Caco-2 (cell line): ENCODE measurements at regions not wholly inside any gene's neighbourhood (a gene's known extent, or its start where the extent isn't known, plus 50 kb on each side); places are given as distances from the start of the nearest gene placed in this dataset.
"Not testable (repeated sequence)": the region's sequence is repeated elsewhere in the genome, so short reads cannot be mapped to it uniquely, and the experiment has no call there.

Experiments used
- BruUV-seq: library from RNA; stranded (reverse); fragments of 400-500 nt; replicated peaks from 2 replicates; lab custom pipeline; 2021; lab: Mats Ljungman, UMichigan
- CTCF ChIA-PET: fragments of 300-600 bp; sonication (Branson Sonifier 250); formaldehyde crosslinking; loops from one replicate; lab custom pipeline; 2022; ENCODE audit warnings: antibody characterized with exemption; lab: Charles Lee
- POLR2A ChIA-PET: fragments of 300-600 bp; sonication (Branson Sonifier 250); formaldehyde crosslinking; loops from one replicate; lab custom pipeline; 2022; ENCODE audit warnings: antibody characterized with exemption; lab: Charles Lee
- DNase-seq, 2 experiments: peaks; one replicate each; pipeline versions ENCODE4 v3.0.0 to v3.0.0-alpha.2; 2020 to 2022
- H3K27me3 ChIP-seq: replicated peaks from 2 replicates; pipeline ENCODE4 v1.6.0; 2011; ENCODE audit warnings: low read length; ENCODE audit not compliant: control insufficient read depth, insufficient read depth
- H3K36me3 ChIP-seq: 2 replicates; pipeline ENCODE4 v1.5.1; 2011; ENCODE audit warnings: low read length; ENCODE audit not compliant: control insufficient read depth, insufficient read depth
- H3K4me1 ChIP-seq: fragments of 250-450 bp; sonication (Bioruptor Pico); 2 replicates; pipeline ENCODE4 v1.5.1; 2020; ENCODE audit warnings: mild to moderate bottlenecking
- H3K4me3 ChIP-seq: 2 replicates; pipeline ENCODE4 v1.5.1; 2011; ENCODE audit warnings: low read depth, mild to moderate bottlenecking, control low read depth, low read length
- H3K9me3 ChIP-seq: fragments of 250-450 bp; sonication (Bioruptor Pico); 2 replicates; pipeline ENCODE4 v1.5.1; 2020; ENCODE audit warnings: mild to moderate bottlenecking, moderate library complexity
- H3K27ac Mint-ChIP-seq: one replicate; pipeline ENCODE4 v1.8.0; 2022; ENCODE audit warnings: mixed read lengths; ENCODE audit not compliant: unreplicated experiment
- H3K27me3 Mint-ChIP-seq: one replicate; pipeline ENCODE4 v1.8.0; 2022; ENCODE audit warnings: mixed read lengths; ENCODE audit not compliant: insufficient read depth, unreplicated experiment
- H3K36me3 Mint-ChIP-seq: one replicate; pipeline ENCODE4 v1.8.0; 2022; ENCODE audit warnings: mild to moderate bottlenecking, mixed read lengths; ENCODE audit not compliant: insufficient read depth, unreplicated experiment
- H3K4me1 Mint-ChIP-seq: one replicate; pipeline ENCODE4 v1.8.0; 2022; ENCODE audit warnings: low read depth, mixed read lengths; ENCODE audit not compliant: unreplicated experiment
- H3K4me3 Mint-ChIP-seq: one replicate; pipeline ENCODE4 v1.8.0; 2022; ENCODE audit warnings: mild to moderate bottlenecking, moderate library complexity, mixed read lengths; ENCODE audit not compliant: unreplicated experiment
- H3K9me3 Mint-ChIP-seq: one replicate; pipeline ENCODE4 v1.8.0; 2022; ENCODE audit warnings: mixed read lengths; ENCODE audit not compliant: unreplicated experiment
- CTCF ChIP-seq, 2 experiments: fragments of 200-600 bp in 1 of 2; IDR thresholded peaks; 1 replicate in 1 of 2; 2 replicates in 1 of 2; pipeline versions ENCODE4 v1.5.1 to v1.8.0; 2011 to 2022; ENCODE audit warnings: antibody characterized with exemption in 1 of 2, control low read depth in 1 of 2, inconsistent platforms in 1 of 2, low read depth in 1 of 2, low read length in 1 of 2, mild to moderate bottlenecking in 1 of 2, moderate library complexity in 1 of 2; ENCODE audit not compliant: insufficient read depth in 1 of 2, severe bottlenecking in 1 of 2, unreplicated experiment in 1 of 2
- intact Hi-C: fragments of 100-400 bp; cut with micrococcal nuclease; formaldehyde crosslinking; loops from one replicate; pipeline ENCODE4 v1.10.0; 2022; ENCODE audit not compliant: unreplicated experiment

GRCh38 chr2:166762746-166763145 is 125.5 kb upstream of the XIRP2 start:
- CTCF ChIA-PET, result no interaction called here
- Histone ChIP-seq H3K9me3 (no peaks in the 10 kb centered on the region), H3K36me3 (no peaks in the 10 kb centered on the region), H3K4me3 (no peak overlapping the region), H3K4me1 (no peaks in the 10 kb centered on the region), H3K27me3 (no peaks in the 10 kb centered on the region)
- H3K36me3 Mint-ChIP-seq, result no peaks in the 10 kb centered on the region
- peaks cover 9% of the 10 kb centered on the region for H3K9me3 Mint-ChIP-seq
- intact Hi-C loops, result no loop called here
- H3K27me3 Mint-ChIP-seq, result no peaks in the 10 kb centered on the region
- no peaks in the 10 kb centered on the region for H3K4me1 Mint-ChIP-seq
- no peak for DNase-seq
- no peak for TF ChIP-seq CTCF (IDR thresholded peaks at IDR 0.05; ENCODE audit: insufficient read depth in 1 of 2, low read depth in 1 of 2, low read length in 1 of 2, severe bottlenecking in 1 of 2, unreplicated experiment in 1 of 2)
- H3K27ac Mint-ChIP-seq, result no peak overlapping the region
- H3K4me3 Mint-ChIP-seq, result no peak overlapping the region
- BruUV-seq, result no TSS peak
- POLR2A ChIA-PET, result no interaction called here

- intact Hi-C loops, result no loop called here
- H3K4me3 ChIP-seq, result no peak overlapping the region
- no peaks in the 10 kb centered on the region for H3K4me1 ChIP-seq
- Mint-ChIP-seq H3K4me1 (no peaks in the 10 kb centered on the region), H3K4me3 (no peak overlapping the region), H3K9me3 (peaks cover 9% of the 10 kb centered on the region), H3K27ac (no peak overlapping the region), H3K27me3 (no peaks in the 10 kb centered on the region), H3K36me3 (no peaks in the 10 kb centered on the region)
- BruUV-seq, result no TSS peak
- ChIA-PET POLR2A (no interaction called here), CTCF (no interaction called here)
- no peaks in the 10 kb centered on the region for H3K27me3 ChIP-seq
- TF ChIP-seq CTCF (IDR thresholded peaks at IDR 0.05; ENCODE audit: insufficient read depth in 1 of 2, low read depth in 1 of 2, low read length in 1 of 2, severe bottlenecking in 1 of 2, unreplicated experiment in 1 of 2), result no peak
- H3K9me3 ChIP-seq, result no peaks in the 10 kb centered on the region
- H3K36me3 ChIP-seq, result no peaks in the 10 kb centered on the region
- no peak for DNase-seq
Measured at GRCh38 chr2:166758956-166759355, 129.3 kb upstream of the XIRP2 start.

DNA sequence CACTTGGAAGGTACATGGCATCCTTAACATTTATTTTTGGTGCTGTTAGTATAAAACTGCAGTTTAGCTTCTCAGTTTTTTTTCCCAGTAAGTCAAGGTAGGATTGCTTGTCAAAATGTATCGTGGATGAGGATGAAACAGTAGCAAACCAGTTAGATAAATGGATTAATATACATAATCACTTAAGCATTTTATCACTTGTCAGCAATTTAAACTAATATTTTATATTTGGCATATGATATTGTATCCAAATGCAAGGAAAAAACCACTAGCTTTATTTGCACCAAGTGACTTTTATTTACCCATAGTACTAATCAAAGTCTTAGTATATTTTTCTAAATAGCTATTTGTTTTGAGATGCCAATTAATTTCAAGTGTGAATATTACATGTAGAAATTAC is 137.7 kb upstream of the XIRP2 start:
- no peaks in the 10 kb centered on the region for H3K9me3 Mint-ChIP-seq
- no peak overlapping the region for H3K27ac Mint-ChIP-seq
- TF ChIP-seq CTCF (IDR thresholded peaks at IDR 0.05; ENCODE audit: insufficient read depth in 1 of 2, low read depth in 1 of 2, low read length in 1 of 2, severe bottlenecking in 1 of 2, unreplicated experiment in 1 of 2), result no peak
- CTCF ChIA-PET, result no interaction called here
- no TSS peak for BruUV-seq
- Histone ChIP-seq H3K4me1 (no peaks in the 10 kb centered on the region), H3K4me3 (no peak overlapping the region), H3K36me3 (no peaks in the 10 kb centered on the region), H3K9me3 (peaks cover 5% of the 10 kb centered on the region; the same call in 1 of the 2 replicates), H3K27me3 (no peaks in the 10 kb centered on the region)
- POLR2A ChIA-PET, result no interaction called here
- no peaks in the 10 kb centered on the region for H3K36me3 Mint-ChIP-seq
- DNase-seq, result no peak
- H3K4me1 Mint-ChIP-seq, result no peaks in the 10 kb centered on the region
- intact Hi-C loops, result no loop called here
- no peaks in the 10 kb centered on the region for H3K27me3 Mint-ChIP-seq
- no peak overlapping the region for H3K4me3 Mint-ChIP-seq

GRCh38 chr2:166744117-166744516 is 144.2 kb upstream of the XIRP2 start:
- H3K9me3 Mint-ChIP-seq, result peaks cover 21% of the 10 kb centered on the region
- POLR2A ChIA-PET, result not testable (repeated sequence)

GRCh38 chr2:166743482-166743881 is 144.8 kb upstream of the XIRP2 start:
- H3K36me3 Mint-ChIP-seq, H3K4me3 ChIP-seq, BruUV-seq, H3K4me1 ChIP-seq, H3K4me3 Mint-ChIP-seq, H3K27ac Mint-ChIP-seq, intact Hi-C loops, H3K27me3 Mint-ChIP-seq, H3K36me3 ChIP-seq, POLR2A ChIA-PET, H3K4me1 Mint-ChIP-seq, H3K27me3 ChIP-seq, CTCF ChIA-PET: not testable (repeated sequence)
- H3K9me3 Mint-ChIP-seq, result peaks cover 22% of the 10 kb centered on the region
- peaks cover 29% of the 10 kb centered on the region for H3K9me3 ChIP-seq
- peak in 1 of 2 experiments; percentile 12 for DNase-seq

More at GRCh38 chr2:166744117-166744516, 144.2 kb upstream of the XIRP2 start:
- CTCF ChIA-PET, H3K27me3 ChIP-seq, H3K4me1 ChIP-seq, H3K4me3 ChIP-seq, H3K27me3 Mint-ChIP-seq, H3K4me1 Mint-ChIP-seq, H3K4me3 Mint-ChIP-seq, H3K27ac Mint-ChIP-seq, DNase-seq, intact Hi-C loops, H3K36me3 Mint-ChIP-seq, H3K36me3 ChIP-seq, BruUV-seq: not testable (repeated sequence)
- peaks cover 29% of the 10 kb centered on the region for H3K9me3 ChIP-seq
